Neural progenitor cell (in vitro differentiated cells): ENCODE measurements at regions not wholly inside any gene's neighbourhood (a gene's known extent, or its start where the extent isn't known, plus 50 kb on each side); places are given as distances from the start of the nearest gene placed in this dataset.

Source experiments
- DNase-seq: peaks from one replicate; pipeline ENCODE4 v3.0.0-alpha.2; 2016; ENCODE audit warnings: low spot score
- H2AFZ ChIP-seq: fragments of 200-600 bp; sonication (generic); replicated peaks from 2 replicates; pipeline ENCODE4 v1.6.1; 2016; ENCODE audit warnings: antibody characterized with exemption
- H3F3A ChIP-seq: fragments of 200-600 bp; sonication (generic); 2 replicates; pipeline ENCODE4 v1.6.1; 2016; ENCODE audit warnings: antibody characterized with exemption, low read depth
- H3K27ac ChIP-seq: fragments of 200-600 bp; sonication (generic); 2 replicates; pipeline ENCODE4 v1.5.1; 2016; ENCODE audit warnings: mild to moderate bottlenecking
- H3K27me3 ChIP-seq: fragments of 200-600 bp; sonication (generic); 2 replicates; pipeline ENCODE4 v1.6.1; 2016; ENCODE audit warnings: mild to moderate bottlenecking, moderate library complexity
- H3K36me3 ChIP-seq: fragments of 200-600 bp; sonication (generic); 2 replicates; pipeline ENCODE4 v1.5.1; 2016
- H3K4me1 ChIP-seq: fragments of 200-600 bp; sonication (generic); 2 replicates; pipeline ENCODE4 v1.6.1; 2016; ENCODE audit warnings: mixed run types
- H3K4me2 ChIP-seq: fragments of 200-600 bp; sonication (generic); 2 replicates; pipeline ENCODE4 v1.6.1; 2016
- H3K4me3 ChIP-seq: fragments of 200-600 bp; sonication (generic); 2 replicates; pipeline ENCODE4 v1.5.1; 2016
- H3K79me2 ChIP-seq: fragments of 200-600 bp; sonication (generic); 2 replicates; pipeline ENCODE4 v1.6.1; 2016; ENCODE audit warnings: low read depth
- H3K9ac ChIP-seq: fragments of 200-600 bp; sonication (generic); 2 replicates; pipeline ENCODE4 v1.6.1; 2016
- H3K9me3 ChIP-seq: fragments of 200-600 bp; sonication (generic); 2 replicates; pipeline ENCODE4 v1.5.1; 2016; ENCODE audit warnings: low read depth
- H4K20me1 ChIP-seq: fragments of 200-600 bp; sonication (generic); 2 replicates; pipeline ENCODE4 v1.6.1; 2016; ENCODE audit warnings: low read depth
- H3K27ac Mint-ChIP-seq: 3 replicates; pipeline ENCODE4 v1.8.0; 2021; ENCODE audit warnings: mixed read lengths
- H3K27me3 Mint-ChIP-seq: 2 replicates; pipeline ENCODE4 v1.8.0; 2022; ENCODE audit warnings: low read depth, mild to moderate bottlenecking, inconsistent platforms, moderate library complexity, mixed read lengths; ENCODE audit not compliant: insufficient read depth
- H3K36me3 Mint-ChIP-seq: 3 replicates; pipeline ENCODE4 v1.8.0; 2021; ENCODE audit warnings: mixed read lengths
- H3K4me1 Mint-ChIP-seq: 3 replicates; pipeline ENCODE4 v1.8.0; 2021; ENCODE audit warnings: mixed read lengths
- H3K4me3 Mint-ChIP-seq: 3 replicates; pipeline ENCODE4 v1.8.0; 2021; ENCODE audit warnings: mild to moderate bottlenecking, moderate library complexity, mixed read lengths
- H3K9me3 Mint-ChIP-seq: 3 replicates; pipeline ENCODE4 v1.8.0; 2020; ENCODE audit warnings: mixed read lengths
- EZH2 ChIP-seq: fragments of 200-600 bp; sonication (generic); IDR thresholded peaks from 2 replicates; pipeline ENCODE4 v1.6.1; 2017; ENCODE audit warnings: antibody characterized with exemption, mild to moderate bottlenecking, moderate library complexity
- EZH2phosphoT487 ChIP-seq: fragments of 200-600 bp; sonication (generic); IDR thresholded peaks from 2 replicates; pipeline ENCODE4 v1.6.1; 2017; ENCODE audit warnings: antibody characterized with exemption
- TF ChIP-seq, protein P1 (sequence below): fragments of 200-600 bp; sonication (generic); IDR thresholded peaks from 2 replicates; pipeline ENCODE4 v1.5.1; 2017; ENCODE audit warnings: antibody characterized with exemption, mild to moderate bottlenecking

DNA sequence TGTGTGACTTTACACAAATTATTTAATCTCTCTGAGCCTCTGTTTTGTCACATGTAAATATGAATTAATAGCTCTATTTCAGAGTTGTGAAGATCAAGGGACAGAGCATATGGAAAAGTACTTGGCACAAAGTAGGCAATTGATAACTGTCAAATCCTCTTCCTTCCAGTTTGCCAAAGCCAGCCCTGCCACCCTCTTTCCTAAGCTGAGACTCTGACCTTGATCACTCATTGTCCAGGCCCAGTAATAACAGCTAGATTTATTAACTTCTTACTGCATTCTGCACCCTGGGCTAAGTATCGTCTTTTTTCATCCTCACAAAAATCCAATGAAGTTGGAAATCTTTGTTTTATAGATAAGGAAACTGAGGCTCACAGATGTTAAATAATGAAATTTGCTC lies 70.8 kb upstream of the ATP1A1 start:
- H3K9me3 ChIP-seq = no peaks in the 10 kb centered on the region
- H3K4me1 ChIP-seq = no peaks in the 10 kb centered on the region
- H3K9ac ChIP-seq = no peak overlapping the region
- Mint-ChIP-seq H3K4me1 (no peaks in the 10 kb centered on the region), H3K27ac (no peak overlapping the region), H3K9me3 (peaks cover 10% of the 10 kb centered on the region), H3K27me3 (no peaks in the 10 kb centered on the region), H3K4me3 (no peak overlapping the region), H3K36me3 (no peaks in the 10 kb centered on the region)
- no peak overlapping the region for H3K27ac ChIP-seq
- no peaks in the 10 kb centered on the region for H3K36me3 ChIP-seq
- no peak overlapping the region for H3K4me2 ChIP-seq
- H3K27me3 ChIP-seq = no peaks in the 10 kb centered on the region
- H3F3A ChIP-seq = no peaks in the 10 kb centered on the region
- no peaks in the 10 kb centered on the region for H4K20me1 ChIP-seq
- no peak for DNase-seq
- H3K79me2 ChIP-seq = no peaks in the 10 kb centered on the region
- no peak overlapping the region for H3K4me3 ChIP-seq
- no peak overlapping the region for H2AFZ ChIP-seq
- TF ChIP-seq EZH2phosphoT487 = no peak
- TF ChIP-seq, protein P1, sequence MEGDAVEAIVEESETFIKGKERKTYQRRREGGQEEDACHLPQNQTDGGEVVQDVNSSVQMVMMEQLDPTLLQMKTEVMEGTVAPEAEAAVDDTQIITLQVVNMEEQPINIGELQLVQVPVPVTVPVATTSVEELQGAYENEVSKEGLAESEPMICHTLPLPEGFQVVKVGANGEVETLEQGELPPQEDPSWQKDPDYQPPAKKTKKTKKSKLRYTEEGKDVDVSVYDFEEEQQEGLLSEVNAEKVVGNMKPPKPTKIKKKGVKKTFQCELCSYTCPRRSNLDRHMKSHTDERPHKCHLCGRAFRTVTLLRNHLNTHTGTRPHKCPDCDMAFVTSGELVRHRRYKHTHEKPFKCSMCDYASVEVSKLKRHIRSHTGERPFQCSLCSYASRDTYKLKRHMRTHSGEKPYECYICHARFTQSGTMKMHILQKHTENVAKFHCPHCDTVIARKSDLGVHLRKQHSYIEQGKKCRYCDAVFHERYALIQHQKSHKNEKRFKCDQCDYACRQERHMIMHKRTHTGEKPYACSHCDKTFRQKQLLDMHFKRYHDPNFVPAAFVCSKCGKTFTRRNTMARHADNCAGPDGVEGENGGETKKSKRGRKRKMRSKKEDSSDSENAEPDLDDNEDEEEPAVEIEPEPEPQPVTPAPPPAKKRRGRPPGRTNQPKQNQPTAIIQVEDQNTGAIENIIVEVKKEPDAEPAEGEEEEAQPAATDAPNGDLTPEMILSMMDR = no peak
- TF ChIP-seq EZH2 = no peak

DNA sequence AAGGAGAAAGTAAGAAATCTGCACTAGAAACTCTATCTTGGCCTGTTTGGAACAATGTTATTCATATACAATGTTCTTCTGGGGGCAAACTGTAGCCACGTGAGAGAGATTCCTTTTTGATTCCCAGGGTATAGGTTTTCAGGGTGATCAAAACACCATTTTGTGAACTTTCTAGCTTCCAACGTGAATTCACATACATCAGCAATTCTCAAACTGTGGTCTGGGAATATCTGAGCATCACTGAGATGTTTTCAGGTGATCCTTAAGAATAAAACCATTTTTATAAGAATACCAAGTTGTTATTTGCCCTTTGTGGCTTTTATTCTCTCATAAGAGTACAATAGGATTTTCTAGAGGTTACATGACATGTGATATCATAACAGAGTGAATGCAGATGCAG lies 66.9 kb upstream of the ATP1A1 start:
- H3K79me2 ChIP-seq = no peaks in the 10 kb centered on the region
- Mint-ChIP-seq H3K9me3 (peaks cover 2% of the 10 kb centered on the region), H3K4me1 (no peaks in the 10 kb centered on the region), H3K36me3 (no peaks in the 10 kb centered on the region), H3K27me3 (no peaks in the 10 kb centered on the region), H3K4me3 (no peak overlapping the region), H3K27ac (no peak overlapping the region)
- no peaks in the 10 kb centered on the region for H3K4me1 ChIP-seq
- no peak overlapping the region for H3K27ac ChIP-seq
- H3K9ac ChIP-seq = no peak overlapping the region
- no peak overlapping the region for H3K4me2 ChIP-seq
- no peak overlapping the region for H2AFZ ChIP-seq
- no peaks in the 10 kb centered on the region for H4K20me1 ChIP-seq
- no peak for DNase-seq
- no peak overlapping the region for H3K4me3 ChIP-seq
- no peaks in the 10 kb centered on the region for H3K36me3 ChIP-seq
- no peaks in the 10 kb centered on the region for H3K27me3 ChIP-seq
- H3K9me3 ChIP-seq = no peaks in the 10 kb centered on the region
- H3F3A ChIP-seq = no peaks in the 10 kb centered on the region
- TF ChIP-seq EZH2phosphoT487 = no peak

DNA sequence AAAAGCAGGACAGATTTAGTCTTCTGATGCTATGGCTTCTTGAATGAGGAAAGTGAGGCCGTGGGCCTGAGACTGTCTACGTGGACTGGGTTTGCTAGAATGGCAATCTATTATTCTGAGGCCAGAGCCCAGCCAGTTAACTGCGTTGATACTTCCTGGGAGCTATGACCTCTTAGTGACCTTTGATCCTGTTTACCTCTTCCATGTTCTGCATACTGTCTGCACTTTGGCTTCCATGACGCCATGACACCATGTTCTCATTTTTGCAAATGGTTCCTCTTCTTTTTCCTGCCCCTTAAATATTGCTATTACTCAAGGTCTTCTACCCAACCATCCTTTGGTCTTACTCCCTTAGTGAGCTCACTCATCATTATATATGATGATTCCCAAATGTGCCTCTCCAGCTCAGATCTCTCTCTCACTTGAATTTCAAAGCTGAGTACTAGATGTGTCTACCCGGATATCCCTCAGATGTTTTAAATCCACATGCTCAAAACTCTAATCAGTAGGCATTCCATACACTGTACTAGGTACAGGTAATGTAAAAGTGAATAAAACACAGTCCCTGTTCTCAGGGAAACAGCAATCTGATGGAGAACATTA lies 66.1 kb upstream of the ATP1A1 start:
- H3K4me1 Mint-ChIP-seq = peaks cover 8% of the 10 kb centered on the region
- H3F3A ChIP-seq = no peaks in the 10 kb centered on the region
- peaks cover 2% of the 10 kb centered on the region for H3K9me3 Mint-ChIP-seq
- no peaks in the 10 kb centered on the region for H3K36me3 ChIP-seq
- no peaks in the 10 kb centered on the region for H3K4me1 ChIP-seq
- H3K9me3 ChIP-seq = no peaks in the 10 kb centered on the region
- no peaks in the 10 kb centered on the region for H3K27me3 Mint-ChIP-seq
- no peaks in the 10 kb centered on the region for H3K79me2 ChIP-seq
- DNase-seq = no peak
- H3K4me2 ChIP-seq = no peak overlapping the region
- H3K27me3 ChIP-seq = no peaks in the 10 kb centered on the region
- no peak overlapping the region for H3K4me3 Mint-ChIP-seq
- no peak overlapping the region for H3K27ac Mint-ChIP-seq
- no peak overlapping the region for H3K27ac ChIP-seq
- H3K9ac ChIP-seq = no peak overlapping the region
- H2AFZ ChIP-seq = no peak overlapping the region
- TF ChIP-seq EZH2 = no peak
- TF ChIP-seq, protein P1 = no peak
- no peak for TF ChIP-seq EZH2phosphoT487
- H3K36me3 Mint-ChIP-seq = no peaks in the 10 kb centered on the region
- no peak overlapping the region for H3K4me3 ChIP-seq
- H4K20me1 ChIP-seq = no peaks in the 10 kb centered on the region

DNA sequence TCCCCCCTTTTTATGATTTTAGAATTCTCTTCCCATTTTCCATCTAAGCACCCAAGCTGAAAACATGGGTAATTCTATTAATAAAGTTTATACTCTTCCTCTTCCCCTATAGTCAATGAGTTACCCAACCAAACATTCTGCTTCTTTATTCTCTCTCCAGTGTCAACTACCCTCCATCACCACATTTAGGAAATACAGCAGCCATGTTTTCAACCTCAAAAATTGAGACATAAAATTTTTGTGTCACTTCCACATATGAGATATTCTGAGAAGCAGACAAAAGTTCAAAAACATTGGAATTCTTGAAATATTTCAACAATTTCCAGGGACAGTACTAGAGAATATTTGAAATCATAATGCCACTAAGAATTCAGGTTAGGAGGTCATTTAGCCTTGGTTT lies 64.8 kb upstream of the ATP1A1 start:
- H3K9me3 Mint-ChIP-seq = peaks cover 2% of the 10 kb centered on the region
- Histone ChIP-seq H3K4me1 (no peaks in the 10 kb centered on the region), H4K20me1 (no peaks in the 10 kb centered on the region), H3K36me3 (no peaks in the 10 kb centered on the region), H3K27me3 (no peaks in the 10 kb centered on the region), H3K9ac (no peak overlapping the region), H3K4me2 (no peak overlapping the region), H3K9me3 (no peaks in the 10 kb centered on the region), H3K4me3 (no peak overlapping the region), H3F3A (no peaks in the 10 kb centered on the region), H3K79me2 (no peaks in the 10 kb centered on the region), H3K27ac (no peak overlapping the region), H2AFZ (no peak overlapping the region)
- no peaks in the 10 kb centered on the region for H3K36me3 Mint-ChIP-seq
- DNase-seq = no peak
- no peak for TF ChIP-seq EZH2phosphoT487
- no peak for TF ChIP-seq EZH2
- TF ChIP-seq, protein P1 = no peak
- no peak overlapping the region for H3K27ac Mint-ChIP-seq
- H3K4me3 Mint-ChIP-seq = no peak overlapping the region
- H3K27me3 Mint-ChIP-seq = no peaks in the 10 kb centered on the region
- peaks cover 19% of the 10 kb centered on the region for H3K4me1 Mint-ChIP-seq
